Activated B cell treated with CpG ODN at 0.5 μM for 24 hours (primary cell): ENCODE measurements at regions not wholly inside any gene's neighbourhood (a gene's known extent, or its start where the extent isn't known, plus 50 kb on each side); places are given as distances from the start of the nearest gene placed in this dataset.

Experiments
- ATAC-seq: fragments of 200-7000 bp; cut with Tn5 transposase; one replicate; pipeline ENCODE4 v1.10.0; 2021; ENCODE audit warnings: low read depth, mild to moderate bottlenecking, moderate library complexity
- CTCF ChIA-PET: fragments of 350-600 bp; sonication (Branson Sonifier 250); formaldehyde crosslinking; loops from one replicate; lab custom pipeline; 2021; ENCODE audit warnings: antibody characterized with exemption; lab: Charles Lee
- POLR2A ChIA-PET: fragments of 350-600 bp; sonication (Branson Sonifier 250); formaldehyde crosslinking; loops from one replicate; lab custom pipeline; 2021; ENCODE audit warnings: antibody characterized with exemption; lab: Charles Lee
- DNase-seq: peaks from one replicate; pipeline ENCODE4 v3.0.0; 2022
- H3K27ac Mint-ChIP-seq: one replicate; pipeline ENCODE4 v1.8.0; 2020; ENCODE audit warnings: mixed read lengths
- H3K27me3 Mint-ChIP-seq: one replicate; pipeline ENCODE4 v1.8.0; 2021; ENCODE audit warnings: mixed read lengths
- H3K36me3 Mint-ChIP-seq: one replicate; pipeline ENCODE4 v1.8.0; 2021; ENCODE audit warnings: low read depth, mixed read lengths
- H3K4me1 Mint-ChIP-seq: one replicate; pipeline ENCODE4 v1.8.0; 2021; ENCODE audit warnings: mixed read lengths
- H3K4me3 Mint-ChIP-seq: one replicate; pipeline ENCODE4 v1.8.0; 2020; ENCODE audit warnings: mild to moderate bottlenecking, mixed read lengths
- H3K9me3 Mint-ChIP-seq: one replicate; pipeline ENCODE4 v1.8.0; 2020; ENCODE audit warnings: mixed read lengths
- CTCF ChIP-seq: fragments of 200-600 bp; IDR thresholded peaks from one replicate; pipeline ENCODE4 v1.8.0; 2022; ENCODE audit warnings: antibody characterized with exemption, mild to moderate bottlenecking
- intact Hi-C: fragments of 100-400 bp; cut with micrococcal nuclease; formaldehyde crosslinking; loops from one replicate; pipeline ENCODE4 v1.15.1; 2024

GRCh38 chr12:58654021-58654420 is 266.3 kb downstream of the LRIG3 start:
- intact Hi-C loops: no loop called here
- Mint-ChIP-seq H3K4me1 (no peaks in the 10 kb centered on the region), H3K9me3 (peaks cover 9% of the 10 kb centered on the region), H3K4me3 (no peak overlapping the region), H3K36me3 (no peaks in the 10 kb centered on the region), H3K27me3 (no peaks in the 10 kb centered on the region), H3K27ac (no peak overlapping the region)
- ChIA-PET CTCF (no interaction called here), POLR2A (no interaction called here)
- no peak for TF ChIP-seq CTCF
- no peak for DNase-seq
- no peak for ATAC-seq

- peaks cover 9% of the 10 kb centered on the region for H3K9me3 Mint-ChIP-seq
- H3K27me3 Mint-ChIP-seq: no peaks in the 10 kb centered on the region
- no peak overlapping the region for H3K27ac Mint-ChIP-seq
- ChIA-PET CTCF (no interaction called here), POLR2A (no interaction called here)
- H3K4me3 Mint-ChIP-seq: no peak overlapping the region
- TF ChIP-seq CTCF: no peak
- DNase-seq: no peak
- intact Hi-C loops: no loop called here
- H3K36me3 Mint-ChIP-seq: no peaks in the 10 kb centered on the region
- ATAC-seq: no peak
- H3K4me1 Mint-ChIP-seq: no peaks in the 10 kb centered on the region
Observed at GRCh38 chr12:58655375-58655774, 264.9 kb downstream of the LRIG3 start.

GRCh38 chr12:58656254-58657009 is 263.9 kb downstream of the LRIG3 start:
- Mint-ChIP-seq H3K27me3 (no peaks in the 10 kb centered on the region), H3K36me3 (no peaks in the 10 kb centered on the region), H3K9me3 (peaks cover 12% of the 10 kb centered on the region), H3K4me1 (no peaks in the 10 kb centered on the region), H3K4me3 (no peak overlapping the region), H3K27ac (no peak overlapping the region)
- intact Hi-C loops: no loop called here
- DNase-seq (no peak), ATAC-seq (no peak)
- CTCF ChIA-PET: no interaction called here
- TF ChIP-seq CTCF: no peak
- POLR2A ChIA-PET: no interaction called here

GRCh38 chr12:58657190-58657589 is 263.1 kb downstream of the LRIG3 start:
- no peak for TF ChIP-seq CTCF
- no peaks in the 10 kb centered on the region for H3K36me3 Mint-ChIP-seq
- CTCF ChIA-PET: no interaction called here
- H3K4me3 Mint-ChIP-seq: no peak overlapping the region
- no peak overlapping the region for H3K27ac Mint-ChIP-seq
- H3K9me3 Mint-ChIP-seq: peaks cover 10% of the 10 kb centered on the region
- no peak for DNase-seq
- H3K4me1 Mint-ChIP-seq: no peaks in the 10 kb centered on the region
- intact Hi-C loops: no loop called here
- no peak for ATAC-seq
- H3K27me3 Mint-ChIP-seq: no peaks in the 10 kb centered on the region
- POLR2A ChIA-PET: no interaction called here

DNA sequence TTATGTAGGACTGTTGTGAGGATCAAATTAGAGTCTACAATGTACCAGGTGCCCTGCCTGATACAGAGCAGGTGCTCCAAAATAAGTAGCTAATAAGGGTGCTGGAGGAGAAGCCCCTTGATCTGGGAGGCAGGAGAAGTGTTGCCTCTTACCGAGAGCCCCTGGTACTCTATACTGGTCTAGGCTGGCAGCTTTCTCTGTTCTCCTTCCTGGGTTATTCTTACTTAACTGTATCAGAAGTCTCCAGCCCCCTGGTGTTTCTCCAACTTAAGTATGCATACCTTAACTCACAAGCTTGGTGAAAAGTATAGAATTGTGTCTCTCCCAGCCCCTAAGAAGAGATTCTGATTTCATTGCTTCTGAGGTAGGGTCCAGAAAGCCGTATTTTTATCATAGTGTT is 254.9 kb downstream of the LRIG3 start:
- H3K36me3 Mint-ChIP-seq: no peaks in the 10 kb centered on the region
- CTCF ChIA-PET: no interaction called here
- DNase-seq: no peak
- no peak overlapping the region for H3K27ac Mint-ChIP-seq
- POLR2A ChIA-PET: no interaction called here
- no peaks in the 10 kb centered on the region for H3K4me1 Mint-ChIP-seq
- no peak for ATAC-seq
- peaks cover 3% of the 10 kb centered on the region for H3K9me3 Mint-ChIP-seq
- intact Hi-C loops: no loop called here
- H3K27me3 Mint-ChIP-seq: no peaks in the 10 kb centered on the region
- no peak for TF ChIP-seq CTCF
- no peak overlapping the region for H3K4me3 Mint-ChIP-seq
